UCSD-AML1 (cell line): ENCODE measurements at regions not wholly inside any gene's neighbourhood (a gene's known extent, or its start where the extent isn't known, plus 50 kb on each side); places are given as distances from the start of the nearest gene placed in this dataset.
A peak's percentile ranks its signal among the peaks of the same experiment; 100 is the strongest.

Experiments used
- DNase-seq: peaks from one replicate; lab custom pipeline; 2025; ENCODE audit not compliant: unreplicated experiment; lab: John Stamatoyannopoulos, UW

DNA sequence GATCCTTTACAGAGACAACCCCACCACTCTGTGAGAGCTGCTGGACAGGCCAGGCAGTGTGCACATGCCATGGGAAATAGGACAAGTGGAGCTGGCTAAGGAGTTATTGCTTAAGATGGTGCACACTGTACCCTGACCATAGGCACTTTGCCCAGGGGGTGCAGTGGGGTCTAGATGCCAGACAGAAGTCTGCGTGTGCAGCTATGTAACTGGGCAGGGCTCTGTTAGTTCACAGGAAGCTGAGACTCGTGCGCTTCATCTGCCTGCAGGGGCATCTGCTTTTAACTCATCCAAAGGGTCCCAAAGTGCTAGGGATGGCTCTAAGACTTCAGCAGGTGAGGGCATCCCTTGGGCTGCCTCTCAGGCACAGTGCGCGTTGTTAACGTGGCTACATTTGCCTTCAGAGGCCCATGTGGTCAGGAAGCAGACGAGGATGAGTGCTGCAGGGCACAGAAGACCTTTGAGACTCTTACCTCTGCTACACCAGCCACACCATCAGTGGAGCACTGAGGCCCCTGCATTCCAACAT is 77.7 kb upstream of the GPR26 start:
- no peak for DNase-seq

DNA sequence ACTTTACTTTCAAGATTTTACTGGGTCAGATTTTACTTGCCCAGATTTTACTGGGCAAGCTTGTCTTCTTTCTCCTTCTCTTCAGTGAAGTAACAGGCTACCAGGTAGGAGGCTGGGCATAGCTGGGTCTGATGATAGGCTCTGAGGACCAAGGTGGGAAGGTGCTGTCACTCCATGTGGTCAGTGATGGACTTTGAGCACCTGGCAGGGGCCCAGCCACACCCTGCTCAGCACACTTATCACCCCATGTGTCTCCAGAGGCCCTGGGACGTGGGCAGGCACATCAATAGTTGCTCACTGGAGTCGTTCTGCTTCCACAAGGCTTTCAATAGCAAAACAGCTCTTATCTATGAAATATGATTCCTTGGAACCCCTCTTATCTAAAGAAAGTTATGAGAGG is 70.5 kb upstream of the GPR26 start:
- DNase-seq = no peak

DNA sequence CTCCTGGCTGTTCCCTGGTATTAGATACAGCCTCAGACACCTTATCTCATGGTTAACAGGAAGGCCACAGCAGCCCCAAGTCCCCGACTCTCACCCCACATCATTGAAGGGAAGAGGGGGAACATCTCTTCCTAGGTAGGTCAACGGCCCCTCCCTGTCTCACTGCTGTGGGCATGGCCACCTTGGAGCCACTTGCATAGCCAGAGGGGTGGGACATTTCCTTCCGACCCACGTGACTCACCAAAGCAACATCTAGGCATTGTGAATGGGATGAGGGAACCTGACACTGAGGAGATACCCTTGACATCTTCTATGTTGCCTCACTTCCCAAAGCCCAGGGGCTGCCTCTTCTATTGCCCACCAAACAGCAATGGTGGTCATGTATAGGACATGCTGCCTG is 68.5 kb upstream of the GPR26 start:
- no peak for DNase-seq

DNA sequence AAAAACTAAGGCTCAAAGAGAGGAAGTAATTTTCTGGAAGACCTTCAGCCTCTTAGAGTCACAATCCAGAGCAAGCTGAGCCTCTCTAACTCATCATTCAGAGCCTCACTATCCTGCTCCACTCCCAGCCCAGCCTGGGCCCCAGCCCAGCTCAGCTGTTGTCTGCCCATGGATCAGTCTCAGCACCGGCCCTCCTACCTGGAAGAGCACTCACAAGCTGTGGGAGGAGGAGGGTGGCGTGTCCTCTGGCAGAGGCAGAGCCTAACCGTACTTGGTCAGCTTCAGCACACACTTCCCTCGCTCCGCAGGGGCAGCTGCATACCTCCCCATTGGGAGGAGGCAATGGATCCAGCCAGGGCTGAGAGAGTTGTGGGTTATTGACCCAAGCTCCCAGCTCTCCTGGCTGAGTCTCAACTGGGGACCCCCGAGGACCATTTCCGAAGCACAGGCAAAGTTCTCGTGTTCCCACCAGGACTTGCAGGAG is 66.7 kb upstream of the GPR26 start:
- no peak for DNase-seq

DNA sequence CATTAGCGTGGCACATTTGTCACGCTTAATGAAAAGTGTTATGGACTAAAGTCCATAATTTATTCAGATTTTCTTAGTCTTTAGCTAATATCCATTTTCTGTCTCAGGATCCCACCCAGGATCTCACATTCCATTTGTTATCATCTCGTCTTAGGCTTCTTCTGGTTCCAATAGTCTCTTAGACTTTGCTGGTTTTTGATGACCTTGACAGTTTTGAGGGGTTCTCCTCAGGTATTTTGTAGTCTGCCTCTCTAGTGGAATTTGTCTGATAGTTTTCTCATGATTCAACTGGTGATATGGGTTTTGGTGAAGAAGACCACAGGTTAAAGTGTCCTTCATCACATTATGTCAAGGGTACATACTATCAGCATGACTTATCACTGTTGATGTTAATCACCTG is 66.0 kb upstream of the GPR26 start:
- DNase-seq = no peak

DNA sequence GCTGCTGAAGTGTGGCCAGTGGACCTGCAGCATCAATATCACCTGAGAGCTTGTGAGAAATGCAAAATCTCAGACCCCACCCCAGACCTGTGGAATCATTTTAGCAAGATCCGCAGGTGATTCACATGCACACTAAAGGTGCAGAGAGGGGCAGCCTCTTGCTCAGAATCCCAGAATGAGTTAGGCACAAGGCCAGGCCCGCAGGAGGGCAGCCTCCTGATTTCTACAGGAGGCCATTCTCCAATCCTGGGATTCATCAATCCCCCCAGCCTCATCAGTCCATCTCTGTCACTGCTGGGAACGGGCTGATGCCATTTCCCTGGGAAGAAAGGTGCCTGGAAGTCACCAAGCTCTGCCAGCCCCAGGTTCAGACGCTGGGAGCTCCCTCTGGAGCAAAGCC is 63.0 kb upstream of the GPR26 start:
- no peak for DNase-seq

DNA sequence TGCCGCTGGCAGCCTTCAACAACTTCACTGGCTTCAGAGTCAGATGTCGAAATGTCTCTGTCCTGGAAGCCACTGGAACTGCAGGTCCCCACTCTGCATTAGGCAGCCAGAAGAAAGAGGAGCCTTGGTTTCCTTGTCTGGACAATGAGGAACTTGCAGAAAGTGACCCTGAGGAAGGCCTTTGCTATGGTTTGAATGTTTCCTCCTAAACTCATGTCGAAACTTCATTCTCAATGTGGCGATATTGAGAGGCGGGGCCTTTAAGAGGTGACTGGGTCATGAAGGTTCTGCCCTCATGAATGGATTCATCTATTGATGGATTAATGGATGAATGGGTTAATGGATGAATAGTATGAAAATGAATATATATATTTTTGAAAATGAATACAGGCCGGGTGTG is 61.6 kb upstream of the GPR26 start:
- no peak for DNase-seq

DNA sequence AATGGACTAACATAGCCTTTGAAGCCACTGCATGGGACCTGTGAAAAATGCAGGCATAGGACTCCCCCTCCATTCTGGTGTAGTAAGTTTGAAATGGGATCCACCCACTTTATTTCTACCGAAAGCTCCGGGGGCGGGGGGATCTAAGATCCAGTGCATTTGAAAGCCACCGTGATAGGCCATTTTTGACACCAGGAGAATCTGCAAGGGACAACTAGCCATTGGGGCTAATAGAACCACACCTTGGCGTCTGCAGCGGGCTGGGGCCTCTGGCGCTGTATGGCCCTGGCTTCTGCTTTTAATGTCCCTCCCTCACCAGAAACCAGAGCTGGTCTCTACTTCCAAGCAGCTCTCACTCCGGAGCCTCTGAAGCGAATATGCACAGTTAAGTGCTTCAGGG is 60.1 kb upstream of the GPR26 start:
- no peak for DNase-seq

DNA sequence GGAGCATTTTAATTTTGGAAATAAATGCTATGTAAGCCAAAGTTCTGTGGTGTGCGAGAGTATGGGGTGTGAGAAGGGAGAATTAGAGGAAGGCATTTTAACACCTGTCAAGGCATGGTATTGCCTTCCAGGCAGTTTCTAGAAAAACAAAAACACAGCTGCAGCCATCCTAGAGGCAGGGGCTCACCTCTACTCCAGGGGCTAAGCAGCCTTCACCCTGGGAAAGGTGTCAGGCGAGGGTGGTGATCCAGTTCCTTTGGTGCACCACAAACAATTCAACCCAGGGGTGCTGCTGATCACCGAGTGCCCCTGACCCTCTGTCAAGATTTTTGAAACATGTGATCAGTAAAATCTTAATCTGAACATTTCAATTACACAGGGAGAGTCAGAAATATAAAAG is 59.2 kb upstream of the GPR26 start:
- DNase-seq = no peak

DNA sequence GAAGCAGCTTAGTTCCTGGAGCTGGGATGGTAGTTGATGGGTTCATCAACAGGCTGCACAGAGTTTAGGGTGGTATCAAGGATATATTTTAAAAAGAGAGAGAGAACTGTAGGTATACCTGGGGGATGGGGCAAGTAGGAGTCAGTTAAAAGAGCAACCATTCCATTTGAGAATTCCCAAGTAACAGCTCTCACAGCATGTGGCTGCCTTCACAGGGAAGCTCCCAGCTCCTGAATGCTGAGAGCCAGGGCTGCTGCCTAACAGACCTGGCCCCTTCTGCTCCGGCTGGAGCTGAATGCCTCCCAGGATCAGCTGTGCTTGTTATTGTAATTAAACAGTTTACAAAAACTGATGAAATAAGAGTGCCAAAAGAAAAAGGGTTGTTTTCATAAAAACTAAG is 58.8 kb upstream of the GPR26 start:
- DNase-seq = no peak

DNA sequence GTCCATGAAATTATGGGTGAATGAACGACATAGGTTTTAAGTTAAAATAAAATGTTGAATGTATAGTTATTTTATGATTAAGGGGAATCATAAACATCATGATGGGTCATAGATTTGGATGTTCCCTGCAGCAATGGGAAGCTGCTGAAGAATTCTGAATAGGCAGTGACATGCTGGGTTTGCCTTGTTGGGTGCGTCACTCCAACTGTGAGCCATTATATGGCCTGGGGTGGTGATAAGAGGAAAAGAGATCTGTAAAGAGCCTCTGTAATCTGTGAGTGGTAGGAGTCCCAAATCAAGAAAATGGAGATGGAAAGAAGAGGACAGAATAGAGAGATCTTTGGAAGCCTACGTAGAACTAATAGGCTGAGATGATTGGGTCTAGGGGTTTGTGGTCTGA is 58.1 kb upstream of the GPR26 start:
- no peak for DNase-seq

DNA sequence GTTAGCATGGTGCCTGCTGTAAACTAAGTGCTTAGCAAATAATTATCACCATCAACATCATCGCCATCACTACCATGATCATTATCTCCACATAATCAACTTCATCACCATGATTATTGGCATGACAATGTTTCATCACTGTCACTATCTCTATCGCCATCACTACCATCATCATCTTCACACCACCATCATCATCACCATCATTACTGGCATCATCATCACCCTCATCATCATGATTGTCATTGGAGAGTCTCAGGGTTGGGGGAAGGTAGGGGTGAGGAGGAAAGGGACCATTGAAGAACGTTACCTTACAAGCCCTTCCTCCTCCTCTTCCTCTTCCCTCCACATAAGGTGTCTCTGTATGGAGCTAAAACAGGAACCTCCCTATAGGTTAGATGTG is 54.9 kb upstream of the GPR26 start:
- no peak for DNase-seq

DNA sequence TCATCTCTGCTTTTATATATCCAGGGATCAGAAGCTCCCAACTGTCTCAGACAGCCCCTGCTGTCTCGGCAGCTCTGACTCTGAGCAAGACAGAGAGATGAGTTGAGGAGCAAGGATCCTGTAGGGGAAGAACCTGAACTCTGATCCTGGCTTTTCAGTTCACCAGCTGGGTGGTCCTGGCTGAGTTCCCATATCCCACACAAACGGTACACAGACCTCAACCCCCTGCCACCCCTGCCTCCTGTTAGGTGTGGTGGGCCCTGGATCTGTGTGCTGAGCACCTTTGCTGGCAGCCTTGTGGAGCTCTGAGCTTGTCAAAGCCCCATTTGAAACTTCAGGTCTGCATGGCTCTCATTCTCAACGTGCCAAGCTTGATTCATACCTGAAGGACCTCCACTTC is 54.3 kb upstream of the GPR26 start:
- no peak for DNase-seq

DNA sequence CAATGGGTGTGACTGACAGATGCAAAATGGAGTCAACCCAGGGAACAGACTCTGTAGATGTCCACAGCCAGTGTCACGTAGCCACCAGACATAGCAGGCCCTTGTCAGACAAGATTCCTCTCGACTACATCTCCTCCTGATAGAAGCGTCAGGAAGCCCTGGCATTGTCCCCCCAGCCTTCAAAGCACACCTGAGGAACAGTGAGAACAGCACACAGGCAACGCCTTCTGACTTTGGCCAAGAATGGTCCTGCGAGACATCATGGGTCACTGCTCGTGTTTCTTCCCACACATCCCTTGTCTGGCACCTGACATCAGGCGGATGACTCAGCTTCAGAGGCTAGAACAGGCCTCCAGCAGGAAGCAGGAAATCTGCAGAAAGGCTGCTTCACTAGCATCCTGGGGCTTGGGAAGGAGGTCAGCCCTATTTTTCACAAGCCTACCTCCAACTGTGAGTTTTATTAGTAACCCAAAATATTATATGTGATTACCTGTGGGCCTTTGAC is 52.8 kb upstream of the GPR26 start:
- DNase-seq = no peak

DNA sequence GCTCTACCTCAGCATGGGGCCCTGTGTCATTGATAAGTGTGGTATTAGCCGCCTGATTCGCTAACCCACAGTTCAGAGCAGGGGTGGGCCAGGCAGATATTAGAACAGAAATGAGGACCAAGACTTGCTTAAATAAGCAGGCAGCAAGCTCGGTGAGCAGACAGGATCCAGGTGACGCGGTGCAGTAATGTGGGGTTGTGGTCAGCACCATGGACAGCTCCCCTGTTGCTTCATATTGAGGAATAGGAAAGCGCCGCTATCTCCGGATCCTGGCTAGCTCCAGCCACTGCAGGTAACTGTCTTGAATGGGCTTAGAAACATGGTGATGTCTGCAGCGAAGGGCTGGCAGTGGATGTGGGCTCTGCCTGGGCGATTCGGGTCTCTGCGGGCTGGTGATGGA is 51.3 kb upstream of the GPR26 start:
- peak; percentile 38 for DNase-seq
